ENCODE measurements at regions not wholly inside any gene's neighbourhood (a gene's known extent, or its start where the extent isn't known, plus 50 kb on each side); places are given as distances from the start of the nearest gene placed in this dataset.

DNA sequence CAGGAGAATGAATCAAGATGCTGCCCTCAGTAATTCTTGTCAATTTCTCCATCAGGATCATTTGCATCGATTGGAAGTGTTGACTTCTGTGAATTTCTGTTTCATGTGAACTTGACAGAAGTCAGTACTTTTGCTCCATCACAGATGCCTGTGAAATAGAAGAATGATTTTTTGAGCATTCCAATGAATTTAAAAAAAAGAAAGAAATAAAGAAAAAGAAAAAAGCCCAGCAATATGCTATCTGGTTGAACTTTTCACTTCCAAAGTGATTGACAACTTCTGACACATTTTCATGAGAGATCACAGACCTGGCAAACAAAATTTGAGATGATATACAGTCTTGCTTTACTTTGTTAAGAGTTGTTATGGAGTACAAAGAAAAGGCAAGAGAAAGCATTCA lies 175.3 kb downstream of the RWDD3 start:
- TF ChIP-seq, protein P1, sequence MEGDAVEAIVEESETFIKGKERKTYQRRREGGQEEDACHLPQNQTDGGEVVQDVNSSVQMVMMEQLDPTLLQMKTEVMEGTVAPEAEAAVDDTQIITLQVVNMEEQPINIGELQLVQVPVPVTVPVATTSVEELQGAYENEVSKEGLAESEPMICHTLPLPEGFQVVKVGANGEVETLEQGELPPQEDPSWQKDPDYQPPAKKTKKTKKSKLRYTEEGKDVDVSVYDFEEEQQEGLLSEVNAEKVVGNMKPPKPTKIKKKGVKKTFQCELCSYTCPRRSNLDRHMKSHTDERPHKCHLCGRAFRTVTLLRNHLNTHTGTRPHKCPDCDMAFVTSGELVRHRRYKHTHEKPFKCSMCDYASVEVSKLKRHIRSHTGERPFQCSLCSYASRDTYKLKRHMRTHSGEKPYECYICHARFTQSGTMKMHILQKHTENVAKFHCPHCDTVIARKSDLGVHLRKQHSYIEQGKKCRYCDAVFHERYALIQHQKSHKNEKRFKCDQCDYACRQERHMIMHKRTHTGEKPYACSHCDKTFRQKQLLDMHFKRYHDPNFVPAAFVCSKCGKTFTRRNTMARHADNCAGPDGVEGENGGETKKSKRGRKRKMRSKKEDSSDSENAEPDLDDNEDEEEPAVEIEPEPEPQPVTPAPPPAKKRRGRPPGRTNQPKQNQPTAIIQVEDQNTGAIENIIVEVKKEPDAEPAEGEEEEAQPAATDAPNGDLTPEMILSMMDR (IDR thresholded peaks at IDR 0.05; ENCODE audit: insufficient read depth, low read depth, low read length), result no peak
- DNase-seq (ENCODE audit: low read depth), result no peak
- no peak overlapping the region for H3K4me3 ChIP-seq (ENCODE audit: low read depth, low read length)

DNA sequence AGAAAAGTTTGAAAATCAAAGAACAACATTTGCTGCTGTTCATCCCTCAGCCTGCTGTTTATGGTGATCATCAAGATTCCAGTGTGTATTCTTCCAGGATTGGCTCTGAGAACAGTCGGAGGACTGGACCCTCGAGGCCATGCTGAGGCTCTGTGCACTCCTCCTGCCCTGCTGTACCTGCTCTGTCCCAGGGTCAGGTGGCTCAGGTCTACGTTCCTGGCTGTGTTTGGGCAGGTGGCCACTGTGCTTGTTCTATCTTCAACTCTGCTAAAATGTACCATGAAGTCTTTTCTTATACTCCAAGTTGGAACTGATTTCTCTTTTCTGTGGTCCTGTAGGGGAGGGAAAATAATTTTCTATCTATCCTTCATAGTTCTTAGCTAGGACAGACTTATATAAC lies 175.9 kb downstream of the RWDD3 start:
- no peak overlapping the region for H3K4me3 ChIP-seq (ENCODE audit: low read depth, low read length)
- TF ChIP-seq, protein P1 (IDR thresholded peaks at IDR 0.05; ENCODE audit: insufficient read depth, low read depth, low read length), result no peak

DNA sequence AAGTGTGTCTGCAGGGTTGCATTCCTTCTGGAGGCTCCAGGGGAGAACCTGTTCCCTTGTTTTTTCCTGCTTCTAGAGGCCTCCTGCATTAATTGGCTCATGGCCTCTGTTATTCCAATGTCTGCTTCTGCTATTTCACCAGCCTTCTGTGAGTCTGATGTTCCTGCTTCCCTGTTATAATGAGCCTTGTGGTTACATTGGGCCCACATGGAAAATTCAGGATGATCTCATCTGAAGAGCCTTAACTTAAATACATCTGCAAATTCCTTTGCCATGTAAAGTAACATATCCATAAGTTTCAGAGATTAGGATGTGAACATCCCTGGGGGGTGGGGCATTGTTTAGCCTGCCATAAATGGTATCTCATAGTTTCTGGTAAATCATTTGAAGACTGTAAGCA lies 181.1 kb downstream of the RWDD3 start:
- no peak for DNase-seq (ENCODE audit: low read depth)
- TF ChIP-seq, protein P1 (IDR thresholded peaks at IDR 0.05; ENCODE audit: insufficient read depth, low read depth, low read length), result no peak
- H3K4me3 ChIP-seq (ENCODE audit: low read depth, low read length), result no peak overlapping the region

More for the DNA sequence above, 175.9 kb downstream of the RWDD3 start:
- no peak for DNase-seq (ENCODE audit: low read depth)

DNA sequence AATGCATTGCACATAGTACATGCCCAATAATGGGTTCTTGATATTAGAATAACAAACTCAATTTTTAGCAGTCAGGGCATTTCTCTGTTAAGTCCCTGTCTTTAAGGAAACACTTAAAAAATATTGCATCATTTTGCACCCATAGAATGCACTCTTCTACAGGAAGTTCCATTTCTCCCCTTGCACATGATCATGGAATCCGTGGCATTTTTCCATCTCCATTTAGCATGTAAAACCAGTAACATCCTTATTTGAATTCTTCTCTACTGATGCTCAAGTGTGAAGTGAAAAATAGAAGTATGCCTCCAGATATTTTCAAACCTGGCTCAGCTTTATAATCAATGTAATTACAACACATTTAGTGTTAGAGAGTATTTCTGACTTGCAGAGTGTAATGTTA lies 192.8 kb downstream of the RWDD3 start:
- DNase-seq (ENCODE audit: low read depth), result no peak
- no peak overlapping the region for H3K4me3 ChIP-seq (ENCODE audit: low read depth, low read length)

DNA sequence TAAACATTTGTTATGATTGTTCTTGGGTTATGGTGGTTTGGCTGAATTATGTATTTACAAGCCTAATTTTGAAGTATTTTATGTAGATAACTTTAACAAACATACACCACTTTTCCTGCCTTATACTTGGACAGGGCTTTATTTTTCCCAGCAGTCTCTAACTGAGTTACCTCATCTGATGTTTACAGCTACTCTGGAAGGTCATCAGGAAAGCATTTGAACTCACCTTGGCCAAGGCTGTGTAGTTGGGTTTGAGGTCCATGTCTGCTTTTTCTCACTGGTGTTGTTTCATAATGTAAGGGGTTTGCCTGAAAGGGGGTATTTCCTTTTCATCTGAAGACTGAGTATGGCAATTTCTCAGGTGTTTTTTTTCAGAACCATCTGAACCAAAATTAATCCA lies 193.5 kb downstream of the RWDD3 start:
- DNase-seq (ENCODE audit: low read depth), result no peak
- TF ChIP-seq, protein P1 (IDR thresholded peaks at IDR 0.05; ENCODE audit: insufficient read depth, low read depth, low read length), result no peak
- H3K4me3 ChIP-seq (ENCODE audit: low read depth, low read length), result no peak overlapping the region

More for the DNA sequence above, 192.8 kb downstream of the RWDD3 start:
- TF ChIP-seq, protein P1 (IDR thresholded peaks at IDR 0.05; ENCODE audit: insufficient read depth, low read depth, low read length), result no peak

DNA sequence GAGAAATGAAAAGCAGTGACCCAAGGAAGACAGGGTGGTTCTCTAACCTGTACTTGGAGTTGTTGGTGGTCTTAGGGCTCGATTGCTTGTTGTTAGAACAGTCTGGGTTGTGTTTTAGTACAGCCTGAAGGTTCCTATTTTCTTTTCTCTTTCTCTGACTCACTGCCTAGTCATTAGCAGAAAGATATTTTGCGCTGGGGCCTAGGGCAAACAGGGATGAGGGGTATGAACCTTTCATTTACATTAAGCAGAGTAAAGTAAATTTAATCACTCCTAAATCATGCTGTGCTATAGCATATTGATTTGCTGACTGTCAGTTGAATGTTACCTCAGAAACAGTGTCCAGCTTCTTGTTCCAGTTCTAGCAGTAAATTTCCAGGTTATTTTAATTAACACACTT lies 197.2 kb downstream of the RWDD3 start:
- TF ChIP-seq, protein P1 (IDR thresholded peaks at IDR 0.05; ENCODE audit: insufficient read depth, low read depth, low read length), result no peak
- DNase-seq (ENCODE audit: low read depth), result no peak
- H3K4me3 ChIP-seq (ENCODE audit: low read depth, low read length), result no peak overlapping the region

DNA sequence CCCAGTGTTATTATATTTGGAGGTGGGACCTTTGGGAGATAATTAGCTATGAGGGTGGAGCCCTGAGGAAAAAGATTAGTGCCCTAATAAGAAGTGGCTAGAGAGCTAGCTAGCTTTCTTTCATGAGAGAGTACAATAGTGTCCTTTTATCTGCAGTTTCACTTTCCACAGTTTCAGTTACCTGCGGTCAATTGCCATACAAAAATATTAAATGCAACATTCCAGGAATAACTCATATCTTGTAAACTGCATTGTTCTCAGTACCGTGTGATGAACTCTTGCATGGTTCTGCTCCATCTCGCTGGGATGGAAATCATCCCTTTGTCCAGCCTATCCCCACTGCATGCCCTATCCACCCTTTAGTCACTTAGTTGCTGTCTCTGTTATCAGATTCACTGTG lies 201.6 kb downstream of the RWDD3 start:
- H3K4me3 ChIP-seq (ENCODE audit: low read depth, low read length), result no peak overlapping the region
- TF ChIP-seq, protein P1 (IDR thresholded peaks at IDR 0.05; ENCODE audit: insufficient read depth, low read depth, low read length), result no peak
- DNase-seq (ENCODE audit: low read depth), result no peak
